ENCODE measurements at regions not wholly inside any gene's neighbourhood (a gene's known extent, or its start where the extent isn't known, plus 50 kb on each side); places are given as distances from the start of the nearest gene placed in this dataset.

DNA sequence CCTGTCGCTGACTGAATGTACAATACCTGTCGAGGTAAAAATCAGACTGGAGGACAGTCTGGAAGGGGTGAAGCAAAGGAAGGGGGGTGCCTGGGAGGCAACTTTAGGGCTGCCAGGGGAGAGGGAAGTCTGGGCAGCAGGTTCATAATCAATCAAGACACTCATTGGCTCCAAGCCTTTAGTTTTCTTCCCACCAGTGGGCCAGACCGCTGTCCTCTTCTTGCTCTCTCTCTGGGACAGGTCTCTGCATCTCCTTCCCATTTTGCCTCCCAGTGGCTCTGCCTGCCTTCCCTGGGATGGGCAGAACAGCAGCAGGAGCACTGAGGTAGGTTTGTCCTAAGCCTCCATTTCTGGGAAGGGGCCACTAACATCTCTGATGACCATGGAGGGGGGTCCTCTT is 206.5 kb downstream of the TTC8 start:
- Histone ChIP-seq H3K27ac (ENCODE audit: low read length) (no peak overlapping the region), H3K9me3 (ENCODE audit: low read length) (no peaks in the 10 kb centered on the region), H3K36me3 (ENCODE audit: insufficient read depth, low read length) (no peaks in the 10 kb centered on the region), H3F3A (ENCODE audit: insufficient read depth, low read length, poor library complexity, severe bottlenecking) (no peaks in the 10 kb centered on the region), H3K79me2 (replicated peaks; ENCODE audit: insufficient read depth, low read length) (no peaks in the 10 kb centered on the region), H2AFZ (ENCODE audit: low read depth, low read length) (no peak overlapping the region), H3K27me3 (ENCODE audit: insufficient read depth, low read depth, low read length) (peaks cover 11% of the 10 kb centered on the region), H3K4me3 (ENCODE audit: low read length) (no peak overlapping the region), H3K9me2 (ENCODE audit: insufficient read depth, low read length) (no peaks in the 10 kb centered on the region), H3K4me2 (ENCODE audit: low read length) (no peak overlapping the region), H3K9ac (ENCODE audit: low read length) (no peak overlapping the region), H4K20me1 (ENCODE audit: insufficient read depth) (no peaks in the 10 kb centered on the region)
- TF ChIP-seq EZH2 (IDR thresholded peaks at IDR 0.05; ENCODE audit: borderline replicate concordance, insufficient read depth, low read length, poor library complexity, severe bottlenecking), result no peak
- no peak for TF ChIP-seq POLR2AphosphoS5 (IDR thresholded peaks at IDR 0.05)
- TF ChIP-seq RAD21 (conservative IDR thresholded peaks at IDR 0.05), result no peak
- no peak for TF ChIP-seq MXI1 (conservative IDR thresholded peaks at IDR 0.05; ENCODE audit: poor library complexity, severe bottlenecking)
- TF ChIP-seq, protein P1, sequence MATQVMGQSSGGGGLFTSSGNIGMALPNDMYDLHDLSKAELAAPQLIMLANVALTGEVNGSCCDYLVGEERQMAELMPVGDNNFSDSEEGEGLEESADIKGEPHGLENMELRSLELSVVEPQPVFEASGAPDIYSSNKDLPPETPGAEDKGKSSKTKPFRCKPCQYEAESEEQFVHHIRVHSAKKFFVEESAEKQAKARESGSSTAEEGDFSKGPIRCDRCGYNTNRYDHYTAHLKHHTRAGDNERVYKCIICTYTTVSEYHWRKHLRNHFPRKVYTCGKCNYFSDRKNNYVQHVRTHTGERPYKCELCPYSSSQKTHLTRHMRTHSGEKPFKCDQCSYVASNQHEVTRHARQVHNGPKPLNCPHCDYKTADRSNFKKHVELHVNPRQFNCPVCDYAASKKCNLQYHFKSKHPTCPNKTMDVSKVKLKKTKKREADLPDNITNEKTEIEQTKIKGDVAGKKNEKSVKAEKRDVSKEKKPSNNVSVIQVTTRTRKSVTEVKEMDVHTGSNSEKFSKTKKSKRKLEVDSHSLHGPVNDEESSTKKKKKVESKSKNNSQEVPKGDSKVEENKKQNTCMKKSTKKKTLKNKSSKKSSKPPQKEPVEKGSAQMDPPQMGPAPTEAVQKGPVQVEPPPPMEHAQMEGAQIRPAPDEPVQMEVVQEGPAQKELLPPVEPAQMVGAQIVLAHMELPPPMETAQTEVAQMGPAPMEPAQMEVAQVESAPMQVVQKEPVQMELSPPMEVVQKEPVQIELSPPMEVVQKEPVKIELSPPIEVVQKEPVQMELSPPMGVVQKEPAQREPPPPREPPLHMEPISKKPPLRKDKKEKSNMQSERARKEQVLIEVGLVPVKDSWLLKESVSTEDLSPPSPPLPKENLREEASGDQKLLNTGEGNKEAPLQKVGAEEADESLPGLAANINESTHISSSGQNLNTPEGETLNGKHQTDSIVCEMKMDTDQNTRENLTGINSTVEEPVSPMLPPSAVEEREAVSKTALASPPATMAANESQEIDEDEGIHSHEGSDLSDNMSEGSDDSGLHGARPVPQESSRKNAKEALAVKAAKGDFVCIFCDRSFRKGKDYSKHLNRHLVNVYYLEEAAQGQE (IDR thresholded peaks at IDR 0.05; ENCODE audit: borderline replicate concordance), result no peak
- no peak for TF ChIP-seq TAF1 (IDR thresholded peaks at IDR 0.05; ENCODE audit: low read depth)
- no peak for TF ChIP-seq EP300 (conservative IDR thresholded peaks at IDR 0.05; ENCODE audit: poor library complexity, severe bottlenecking)
- TF ChIP-seq SMC3 (conservative IDR thresholded peaks at IDR 0.05; ENCODE audit: poor library complexity), result no peak
- TF ChIP-seq CTCF (IDR thresholded peaks at IDR 0.05; ENCODE audit: poor library complexity, severe bottlenecking), result no peak

GRCh38 chr14:89032086-89032649 is 207.7 kb downstream of the TTC8 start:
- TF ChIP-seq MXI1 (conservative IDR thresholded peaks at IDR 0.05; ENCODE audit: poor library complexity, severe bottlenecking) (no peak), EP300 (conservative IDR thresholded peaks at IDR 0.05; ENCODE audit: poor library complexity, severe bottlenecking) (no peak), RAD21 (conservative IDR thresholded peaks at IDR 0.05) (no peak), TAF1 (IDR thresholded peaks at IDR 0.05; ENCODE audit: low read depth) (no peak), POLR2AphosphoS5 (IDR thresholded peaks at IDR 0.05) (no peak), SMC3 (conservative IDR thresholded peaks at IDR 0.05; ENCODE audit: poor library complexity) (no peak), EZH2 (IDR thresholded peaks at IDR 0.05; ENCODE audit: borderline replicate concordance, insufficient read depth, low read length, poor library complexity, severe bottlenecking) (no peak)
- H2AFZ ChIP-seq (ENCODE audit: low read depth, low read length), result no peak overlapping the region
- H3K9me3 ChIP-seq (ENCODE audit: low read length), result no peaks in the 10 kb centered on the region
- H3K4me2 ChIP-seq (ENCODE audit: low read length), result no peak overlapping the region
- no peaks in the 10 kb centered on the region for H3F3A ChIP-seq (ENCODE audit: insufficient read depth, low read length, poor library complexity, severe bottlenecking)
- no peak overlapping the region for H3K27ac ChIP-seq (ENCODE audit: low read length)
- no peak overlapping the region for H3K4me3 ChIP-seq (ENCODE audit: low read length)
- no peaks in the 10 kb centered on the region for H3K79me2 ChIP-seq (replicated peaks; ENCODE audit: insufficient read depth, low read length)
- H3K9ac ChIP-seq (ENCODE audit: low read length), result no peak overlapping the region
- peaks cover 4% of the 10 kb centered on the region for H3K27me3 ChIP-seq (ENCODE audit: insufficient read depth, low read depth, low read length)
- no peaks in the 10 kb centered on the region for H4K20me1 ChIP-seq (ENCODE audit: insufficient read depth)
- no peaks in the 10 kb centered on the region for H3K36me3 ChIP-seq (ENCODE audit: insufficient read depth, low read length)
- no peaks in the 10 kb centered on the region for H3K9me2 ChIP-seq (ENCODE audit: insufficient read depth, low read length)

All from neural cell (in vitro differentiated cells).